Esophagus muscularis mucosa (tissue), 4 donors: ENCODE measurements at regions not wholly inside any gene's neighbourhood (a gene's known extent, or its start where the extent isn't known, plus 50 kb on each side); places are given as distances from the start of the nearest gene placed in this dataset.

Experiments used
- CTCF ChIP-seq, 3 experiments: fragments of 200-600 bp in 2 of 3; fragments of 450-650 bp in 1 of 3; sonication (generic) in 2 of 3; IDR thresholded peaks; one replicate each; pipeline ENCODE4 v1.5.1; 2017 to 2019; ENCODE audit warnings: antibody characterized with exemption in 3 of 3, mild to moderate bottlenecking in 2 of 3, moderate library complexity in 1 of 3
- EP300 ChIP-seq: sonication (generic); formaldehyde crosslinking; IDR thresholded peaks from one replicate; pipeline ENCODE4 v1.6.1; 2017; ENCODE audit warnings: antibody characterized with exemption
- POLR2A ChIP-seq: fragments of 450-650 bp; IDR thresholded peaks from one replicate; pipeline ENCODE4 v1.6.1; 2017; ENCODE audit warnings: antibody characterized with exemption, moderate library complexity, mild to moderate bottlenecking, low read depth

GRCh38 chr7:131781-132482, 60.4 kb upstream of the FAM20C start:
- TF ChIP-seq CTCF (IDR thresholded peaks at IDR 0.05) (no peak), POLR2A (no peak), EP300 (no peak)
